Upper lobe of left lung (tissue), 4 donors: ENCODE measurements at regions not wholly inside any gene's neighbourhood (a gene's known extent, or its start where the extent isn't known, plus 50 kb on each side); places are given as distances from the start of the nearest gene placed in this dataset.

ENCODE experiments used
- CTCF ChIP-seq, 6 experiments: fragments of 450-650 bp in 4 of 6; fragments of 200-600 bp in 2 of 6; sonication (generic) in 2 of 6; IDR thresholded peaks; one replicate each; pipeline ENCODE4 v1.5.1; 2016 to 2019; ENCODE audit warnings: antibody characterized with exemption in 6 of 6
- EP300 ChIP-seq, 4 donors: sonication (generic); formaldehyde crosslinking; IDR thresholded peaks; one replicate each; pipeline ENCODE4 v1.5.1; 2017; ENCODE audit warnings: antibody characterized with exemption in 4 of 4, control low read depth in 2 of 4
- POLR2A ChIP-seq, 4 donors: fragments of 450-650 bp; IDR thresholded peaks; one replicate each; pipeline ENCODE4 v1.5.1; 2016 to 2017; ENCODE audit warnings: antibody characterized with exemption in 4 of 4, mild to moderate bottlenecking in 2 of 4
- POLR2AphosphoS5 ChIP-seq, 2 donors: sonication (generic); formaldehyde crosslinking; IDR thresholded peaks; one replicate each; pipeline ENCODE4 v1.5.1; 2017; ENCODE audit warnings: antibody characterized with exemption in 2 of 2

- TF ChIP-seq CTCF (IDR thresholded peaks at IDR 0.05) (no peak), EP300 (IDR thresholded peaks at IDR 0.05) (no peak), POLR2AphosphoS5 (IDR thresholded peaks at IDR 0.05) (no peak), POLR2A (IDR thresholded peaks at IDR 0.05) (no peak)
Observed at GRCh38 chr15:88391006-88391405, 76.2 kb downstream of the MRPL46 start.
